Esophagus muscularis mucosa (tissue), 4 donors: ENCODE measurements at regions not wholly inside any gene's neighbourhood (a gene's known extent, or its start where the extent isn't known, plus 50 kb on each side); places are given as distances from the start of the nearest gene placed in this dataset.

ENCODE experiments used
- DNase-seq: peaks from one replicate; pipeline ENCODE4 v3.0.0-alpha.2; 2017; ENCODE audit errors: extremely low spot score
- H3K27ac ChIP-seq, 4 donors: fragments of 200-600 bp; sonication (generic); replicated peaks in 1 of 4; 1 replicate in 3 of 4; 2 replicates in 1 of 4; pipeline ENCODE4 v1.5.1; 2016 to 2019; ENCODE audit warnings: mild to moderate bottlenecking in 1 of 4
- H3K27me3 ChIP-seq, 4 donors: fragments of 200-600 bp; sonication (generic); one replicate each; pipeline versions ENCODE4 v1.5.1 to v1.6.0; 2016 to 2019
- H3K36me3 ChIP-seq, 4 donors: fragments of 200-600 bp; sonication (generic); one replicate each; pipeline ENCODE4 v1.5.1; 2016 to 2019
- H3K4me1 ChIP-seq, 4 donors: fragments of 200-600 bp; sonication (generic); one replicate each; pipeline ENCODE4 v1.5.1; 2016 to 2019
- H3K4me3 ChIP-seq, 4 donors: fragments of 200-600 bp; sonication (generic); 1 replicate in 2 of 4; 2 replicates in 2 of 4; pipeline ENCODE4 v1.5.1; 2016 to 2019; ENCODE audit warnings: mild to moderate bottlenecking in 4 of 4, moderate library complexity in 1 of 4
- H3K9me3 ChIP-seq, 4 donors: fragments of 200-600 bp; sonication (generic); 1 replicate in 3 of 4; 2 replicates in 1 of 4; pipeline ENCODE4 v1.5.1; 2016 to 2019
- EP300 ChIP-seq: sonication (generic); formaldehyde crosslinking; IDR thresholded peaks from one replicate; pipeline ENCODE4 v1.6.1; 2017; ENCODE audit warnings: antibody characterized with exemption
- POLR2A ChIP-seq: fragments of 450-650 bp; IDR thresholded peaks from one replicate; pipeline ENCODE4 v1.6.1; 2017; ENCODE audit warnings: antibody characterized with exemption, moderate library complexity, mild to moderate bottlenecking, low read depth
- POLR2AphosphoS5 ChIP-seq, 2 donors: sonication (generic); formaldehyde crosslinking; IDR thresholded peaks; one replicate each; pipeline ENCODE4 v1.6.1; 2017; ENCODE audit warnings: antibody characterized with exemption in 2 of 2
- WGBS: methylation state at CpG from one replicate; pipeline ENCODE4 v1.1.5; 2018; 5-methylcytosine and 5-hydroxymethylcytosine counted together
- intact Hi-C: fragments of 100-400 bp; cut with DNase I; formaldehyde crosslinking; loops from one replicate; pipeline ENCODE4 v1.15.1; 2023
- TF ChIP-seq, protein P1 (sequence below), 3 experiments: fragments of 200-600 bp in 2 of 3; fragments of 450-650 bp in 1 of 3; sonication (generic) in 2 of 3; IDR thresholded peaks; one replicate each; pipeline ENCODE4 v1.5.1; 2017 to 2019; ENCODE audit warnings: antibody characterized with exemption in 3 of 3, mild to moderate bottlenecking in 2 of 3, moderate library complexity in 1 of 3

DNA sequence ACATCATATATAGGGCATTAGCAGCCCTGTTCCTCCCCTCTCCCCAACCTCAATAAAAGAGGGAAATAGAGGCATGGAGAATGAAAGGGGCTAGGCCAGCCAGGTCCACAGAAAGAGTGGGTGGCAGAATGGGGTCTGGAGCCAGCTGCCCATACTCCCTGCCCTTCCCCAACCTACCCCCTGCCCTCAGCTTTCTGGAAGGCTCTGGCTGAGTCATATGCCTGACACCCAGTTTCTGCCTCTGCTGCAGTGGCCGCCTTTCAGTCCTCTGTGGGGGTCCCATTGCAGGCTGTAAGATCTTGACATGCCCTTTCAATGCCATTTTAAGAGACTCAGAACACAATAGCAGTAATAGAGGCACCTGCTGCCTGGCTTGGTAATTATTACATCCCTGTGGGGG, 95.7 kb downstream of the LINGO1 start:
- DNase-seq, result no peak
- no peak overlapping the region for H3K4me3 ChIP-seq
- H3K9me3 ChIP-seq, result no peaks in the 10 kb centered on the region
- no peak overlapping the region for H3K27ac ChIP-seq
- WGBS, result 80% methylated on average over 1 of the region's 1 CpG
- intact Hi-C loops, result no loop called here
- no peaks in the 10 kb centered on the region for H3K36me3 ChIP-seq
- no peaks in the 10 kb centered on the region for H3K27me3 ChIP-seq
- TF ChIP-seq POLR2AphosphoS5 (IDR thresholded peaks at IDR 0.05) (no peak), POLR2A (no peak), EP300 (no peak)
- TF ChIP-seq, protein P1, sequence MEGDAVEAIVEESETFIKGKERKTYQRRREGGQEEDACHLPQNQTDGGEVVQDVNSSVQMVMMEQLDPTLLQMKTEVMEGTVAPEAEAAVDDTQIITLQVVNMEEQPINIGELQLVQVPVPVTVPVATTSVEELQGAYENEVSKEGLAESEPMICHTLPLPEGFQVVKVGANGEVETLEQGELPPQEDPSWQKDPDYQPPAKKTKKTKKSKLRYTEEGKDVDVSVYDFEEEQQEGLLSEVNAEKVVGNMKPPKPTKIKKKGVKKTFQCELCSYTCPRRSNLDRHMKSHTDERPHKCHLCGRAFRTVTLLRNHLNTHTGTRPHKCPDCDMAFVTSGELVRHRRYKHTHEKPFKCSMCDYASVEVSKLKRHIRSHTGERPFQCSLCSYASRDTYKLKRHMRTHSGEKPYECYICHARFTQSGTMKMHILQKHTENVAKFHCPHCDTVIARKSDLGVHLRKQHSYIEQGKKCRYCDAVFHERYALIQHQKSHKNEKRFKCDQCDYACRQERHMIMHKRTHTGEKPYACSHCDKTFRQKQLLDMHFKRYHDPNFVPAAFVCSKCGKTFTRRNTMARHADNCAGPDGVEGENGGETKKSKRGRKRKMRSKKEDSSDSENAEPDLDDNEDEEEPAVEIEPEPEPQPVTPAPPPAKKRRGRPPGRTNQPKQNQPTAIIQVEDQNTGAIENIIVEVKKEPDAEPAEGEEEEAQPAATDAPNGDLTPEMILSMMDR (IDR thresholded peaks at IDR 0.05), result no peak
- peaks cover 10 to 20% (median 13%) of the 10 kb centered on the region in 4 donors for H3K4me1 ChIP-seq

DNA sequence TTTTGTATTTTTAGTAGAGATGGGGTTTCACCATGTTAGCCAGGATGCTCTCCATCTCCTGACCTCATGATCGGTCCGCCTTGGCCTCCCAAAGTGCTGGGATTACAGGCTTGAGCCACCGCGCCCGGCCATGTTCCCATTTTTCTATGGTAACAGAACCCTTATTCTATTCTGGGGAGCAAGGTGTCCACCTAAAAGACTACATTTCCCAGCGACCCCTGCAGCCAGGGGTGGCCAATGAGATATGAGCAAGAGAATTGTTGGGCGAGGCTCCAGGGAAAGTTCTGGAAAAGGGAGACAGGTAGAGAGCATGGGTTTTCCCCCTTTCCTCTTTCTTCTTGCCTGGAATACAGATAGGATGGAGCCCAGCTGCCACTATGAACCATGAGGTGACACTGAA, 96.9 kb downstream of the LINGO1 start:
- Histone ChIP-seq H3K4me3 (no peak overlapping the region), H3K4me1 (peaks cover 0 to 12% (median 9%) of the 10 kb centered on the region in 4 donors), H3K27me3 (no peaks in the 10 kb centered on the region), H3K9me3 (no peaks in the 10 kb centered on the region), H3K36me3 (no peaks in the 10 kb centered on the region), H3K27ac (no peak overlapping the region)
- 94% methylated on average over 7 of the region's 7 CpGs for WGBS
- intact Hi-C loops, result no loop called here
- TF ChIP-seq POLR2A (no peak), POLR2AphosphoS5 (IDR thresholded peaks at IDR 0.05) (no peak), EP300 (no peak)
- TF ChIP-seq, protein P1 (IDR thresholded peaks at IDR 0.05), result no peak
- DNase-seq, result no peak
